Transverse colon (tissue), 4 donors: ENCODE measurements at regions not wholly inside any gene's neighbourhood (a gene's known extent, or its start where the extent isn't known, plus 50 kb on each side); places are given as distances from the start of the nearest gene placed in this dataset.

ENCODE experiments used
- CTCF ChIP-seq, 5 experiments: fragments of 200-600 bp in 3 of 5; fragments of 450-650 bp in 2 of 5; sonication (generic) in 3 of 5; IDR thresholded peaks; 1 replicate in 2 of 5; 2 replicates in 3 of 5; pipeline ENCODE4 v1.5.1; 2016 to 2017; ENCODE audit warnings: antibody characterized with exemption in 5 of 5, inconsistent platforms in 3 of 5, mild to moderate bottlenecking in 2 of 5, moderate library complexity in 1 of 5
- POLR2AphosphoS5 ChIP-seq, 3 donors: sonication (generic); formaldehyde crosslinking; IDR thresholded peaks; one replicate each; pipeline ENCODE4 v1.6.1; 2016; ENCODE audit warnings: antibody characterized with exemption in 3 of 3

- TF ChIP-seq CTCF (IDR thresholded peaks at IDR 0.05) (no peak), POLR2AphosphoS5 (IDR thresholded peaks at IDR 0.05) (no peak)
Observed at GRCh38 chr22:25282346-25282670, 62.9 kb downstream of the CRYBB2 start.
